HepG2 (cell line): ENCODE measurements at regions not wholly inside any gene's neighbourhood (a gene's known extent, or its start where the extent isn't known, plus 50 kb on each side); places are given as distances from the start of the nearest gene placed in this dataset.

Experiments used
- ARID5B ChIP-seq: IDR thresholded peaks from 2 replicates; pipeline ENCODE4 v1.4.0; 2020; ENCODE audit warnings: mild to moderate bottlenecking, missing genetic modification reagents
- EP300 ChIP-seq, 3 experiments: sonication (generic) in 1 of 3; formaldehyde crosslinking in 1 of 3; IDR thresholded peaks; 2 replicates each; pipeline versions ENCODE4 v1.5.1 to v1.6.1; 2011 to 2020; ENCODE audit warnings: low read depth in 2 of 3, low read length in 2 of 3, borderline replicate concordance in 1 of 3, improper control_type of control experiment in 1 of 3, mild to moderate bottlenecking in 1 of 3, missing genetic modification reagents in 1 of 3, moderate library complexity in 1 of 3
- HHEX ChIP-seq: IDR thresholded peaks from 2 replicates; pipeline ENCODE4 v1.6.1; 2016; ENCODE audit warnings: control low read depth
- HIVEP1 ChIP-seq: sonication (generic); formaldehyde crosslinking; IDR thresholded peaks from 2 replicates; pipeline ENCODE4 v1.4.0; 2020; ENCODE audit warnings: mild to moderate bottlenecking, missing genetic modification reagents
- MAFK ChIP-seq, 2 experiments: IDR thresholded peaks in 1 of 2; conservative IDR thresholded peaks in 1 of 2; 2 replicates each; pipeline ENCODE4 v1.6.1; 2011; ENCODE audit warnings: improper control_type of control experiment in 2 of 2, low read length in 2 of 2
- MBNL3 ChIP-seq: fragments of 250-450 bp; sonication (Bioruptor Pico); conservative IDR thresholded peaks from 2 replicates; pipeline ENCODE4 v1.8.0; 2022; ENCODE audit warnings: mild to moderate bottlenecking, inconsistent platforms
- NCOR1 ChIP-seq: fragments of 200-600 bp; sonication (generic); IDR thresholded peaks from 2 replicates; pipeline ENCODE4 v1.7.0; 2017; ENCODE audit warnings: antibody characterized with exemption, low read length, borderline replicate concordance
- THAP7 ChIP-seq: sonication (generic); formaldehyde crosslinking; IDR thresholded peaks from 2 replicates; pipeline ENCODE4 v1.8.1; 2023; ENCODE audit warnings: mild to moderate bottlenecking, missing genetic modification reagents
- ZFAT ChIP-seq: sonication (generic); formaldehyde crosslinking; conservative IDR thresholded peaks from 2 replicates; pipeline ENCODE4 v1.8.1; 2023; ENCODE audit warnings: missing genetic modification reagents, inconsistent platforms
- ZNF292 ChIP-seq: sonication (generic); formaldehyde crosslinking; IDR thresholded peaks from 2 replicates; pipeline ENCODE4 v1.8.1; 2022; ENCODE audit warnings: mild to moderate bottlenecking, low read depth, missing genetic modification reagents, borderline replicate concordance
- ZNF644 ChIP-seq: IDR thresholded peaks from 2 replicates; pipeline ENCODE4 v1.6.1; 2016; ENCODE audit warnings: low read depth
- TF ChIP-seq, protein P1 (sequence below): sonication (generic); formaldehyde crosslinking; conservative IDR thresholded peaks from 2 replicates; pipeline ENCODE4 v1.4.0; 2020; ENCODE audit warnings: missing genetic modification reagents
- TF ChIP-seq, protein P2 (sequence below): sonication (generic); formaldehyde crosslinking; IDR thresholded peaks from 2 replicates; pipeline ENCODE4 v1.5.1; 2020; ENCODE audit warnings: mild to moderate bottlenecking, missing genetic modification reagents, moderate library complexity
- TF ChIP-seq, protein P3 (sequence below): sonication (generic); formaldehyde crosslinking; IDR thresholded peaks from 2 replicates; pipeline ENCODE4 v1.5.1; 2020; ENCODE audit warnings: missing genetic modification reagents, mild to moderate bottlenecking, borderline replicate concordance

DNA sequence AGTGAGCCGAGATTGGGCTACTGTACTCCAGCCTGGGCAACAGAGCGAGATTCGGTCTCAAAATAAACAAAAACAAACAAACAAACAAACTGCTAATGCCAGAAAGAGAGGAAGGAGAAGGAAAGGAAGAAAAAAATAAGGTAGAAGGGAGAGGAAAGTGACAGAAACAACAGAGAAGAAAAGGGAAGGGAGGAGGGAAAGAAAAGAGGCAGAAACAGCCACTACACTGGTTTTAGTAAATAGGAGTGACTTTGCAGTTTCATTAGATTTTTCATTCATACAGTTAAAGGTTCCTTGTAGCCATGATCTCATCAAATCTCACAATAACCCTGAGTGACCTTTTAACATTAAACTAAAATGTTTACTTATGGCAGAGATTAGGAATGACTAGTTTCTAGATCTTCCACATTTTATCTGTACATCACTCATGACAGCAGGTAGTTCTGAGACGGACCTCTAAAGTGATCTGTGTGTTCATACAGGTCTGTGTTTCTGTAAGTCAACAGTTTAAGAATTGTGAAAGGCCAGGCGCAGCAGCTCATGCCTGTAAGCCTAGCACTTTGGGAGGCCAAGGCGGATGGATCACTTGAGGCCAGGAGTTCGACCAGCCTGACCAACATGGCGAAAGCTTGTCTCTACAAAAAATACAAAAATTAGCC, 191.3 kb upstream of the KLF14 start (continued):
- TF ChIP-seq, protein P1, sequence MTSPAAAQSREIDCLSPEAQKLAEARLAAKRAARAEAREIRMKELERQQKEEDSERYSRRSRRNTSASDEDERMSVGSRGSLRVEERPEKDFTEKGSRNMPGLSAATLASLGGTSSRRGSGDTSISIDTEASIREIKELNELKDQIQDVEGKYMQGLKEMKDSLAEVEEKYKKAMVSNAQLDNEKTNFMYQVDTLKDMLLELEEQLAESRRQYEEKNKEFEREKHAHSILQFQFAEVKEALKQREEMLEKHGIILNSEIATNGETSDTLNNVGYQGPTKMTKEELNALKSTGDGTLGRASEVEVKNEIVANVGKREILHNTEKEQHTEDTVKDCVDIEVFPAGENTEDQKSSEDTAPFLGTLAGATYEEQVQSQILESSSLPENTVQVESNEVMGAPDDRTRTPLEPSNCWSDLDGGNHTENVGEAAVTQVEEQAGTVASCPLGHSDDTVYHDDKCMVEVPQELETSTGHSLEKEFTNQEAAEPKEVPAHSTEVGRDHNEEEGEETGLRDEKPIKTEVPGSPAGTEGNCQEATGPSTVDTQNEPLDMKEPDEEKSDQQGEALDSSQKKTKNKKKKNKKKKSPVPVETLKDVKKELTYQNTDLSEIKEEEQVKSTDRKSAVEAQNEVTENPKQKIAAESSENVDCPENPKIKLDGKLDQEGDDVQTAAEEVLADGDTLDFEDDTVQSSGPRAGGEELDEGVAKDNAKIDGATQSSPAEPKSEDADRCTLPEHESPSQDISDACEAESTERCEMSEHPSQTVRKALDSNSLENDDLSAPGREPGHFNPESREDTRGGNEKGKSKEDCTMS (CRISPR knock-in tag): no peak
- TF ChIP-seq, protein P2, sequence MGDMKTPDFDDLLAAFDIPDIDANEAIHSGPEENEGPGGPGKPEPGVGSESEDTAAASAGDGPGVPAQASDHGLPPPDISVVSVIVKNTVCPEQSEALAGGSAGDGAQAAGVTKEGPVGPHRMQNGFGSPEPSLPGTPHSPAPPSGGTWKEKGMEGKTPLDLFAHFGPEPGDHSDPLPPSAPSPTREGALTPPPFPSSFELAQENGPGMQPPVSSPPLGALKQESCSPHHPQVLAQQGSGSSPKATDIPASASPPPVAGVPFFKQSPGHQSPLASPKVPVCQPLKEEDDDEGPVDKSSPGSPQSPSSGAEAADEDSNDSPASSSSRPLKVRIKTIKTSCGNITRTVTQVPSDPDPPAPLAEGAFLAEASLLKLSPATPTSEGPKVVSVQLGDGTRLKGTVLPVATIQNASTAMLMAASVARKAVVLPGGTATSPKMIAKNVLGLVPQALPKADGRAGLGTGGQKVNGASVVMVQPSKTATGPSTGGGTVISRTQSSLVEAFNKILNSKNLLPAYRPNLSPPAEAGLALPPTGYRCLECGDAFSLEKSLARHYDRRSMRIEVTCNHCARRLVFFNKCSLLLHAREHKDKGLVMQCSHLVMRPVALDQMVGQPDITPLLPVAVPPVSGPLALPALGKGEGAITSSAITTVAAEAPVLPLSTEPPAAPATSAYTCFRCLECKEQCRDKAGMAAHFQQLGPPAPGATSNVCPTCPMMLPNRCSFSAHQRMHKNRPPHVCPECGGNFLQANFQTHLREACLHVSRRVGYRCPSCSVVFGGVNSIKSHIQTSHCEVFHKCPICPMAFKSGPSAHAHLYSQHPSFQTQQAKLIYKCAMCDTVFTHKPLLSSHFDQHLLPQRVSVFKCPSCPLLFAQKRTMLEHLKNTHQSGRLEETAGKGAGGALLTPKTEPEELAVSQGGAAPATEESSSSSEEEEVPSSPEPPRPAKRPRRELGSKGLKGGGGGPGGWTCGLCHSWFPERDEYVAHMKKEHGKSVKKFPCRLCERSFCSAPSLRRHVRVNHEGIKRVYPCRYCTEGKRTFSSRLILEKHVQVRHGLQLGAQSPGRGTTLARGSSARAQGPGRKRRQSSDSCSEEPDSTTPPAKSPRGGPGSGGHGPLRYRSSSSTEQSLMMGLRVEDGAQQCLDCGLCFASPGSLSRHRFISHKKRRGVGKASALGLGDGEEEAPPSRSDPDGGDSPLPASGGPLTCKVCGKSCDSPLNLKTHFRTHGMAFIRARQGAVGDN: peak; percentile 20; the same call in 1 of the 2 replicates
- TF ChIP-seq ZFAT (CRISPR knock-in tag) (no peak), ZNF292 (CRISPR knock-in tag) (peak; percentile 32; the same call in 1 of the 2 replicates), THAP7 (no peak), HHEX (CRISPR knock-in tag) (no peak), NCOR1 (0 out of 2 replicates have a peak, but pooled peaks have one; percentile 23), MAFK (conservative IDR thresholded peaks at IDR 0.05 in 1 of 2, IDR thresholded peaks at IDR 0.05 in 1 of 2; ENCODE audit: low read length in 2 of 2) (no peak), HIVEP1 (CRISPR knock-in tag) (no peak), EP300 (IDR thresholded peaks at IDR 0.05; ENCODE audit: low read depth in 2 of 2, low read length in 2 of 2) (peak in 1 of 2 experiments; percentile 48; a peak in 1 of 4 replicates), EP300 (CRISPR knock-in tag; IDR thresholded peaks at IDR 0.05; ENCODE audit: borderline replicate concordance) (no peak; the same call in 1 of the 2 replicates), MBNL3 (CRISPR knock-in tag) (no peak), ARID5B (CRISPR knock-in tag) (peak; percentile 53), ZNF644 (CRISPR knock-in tag) (peak; percentile 63; the same call in 1 of the 2 replicates)
- TF ChIP-seq, protein P3, sequence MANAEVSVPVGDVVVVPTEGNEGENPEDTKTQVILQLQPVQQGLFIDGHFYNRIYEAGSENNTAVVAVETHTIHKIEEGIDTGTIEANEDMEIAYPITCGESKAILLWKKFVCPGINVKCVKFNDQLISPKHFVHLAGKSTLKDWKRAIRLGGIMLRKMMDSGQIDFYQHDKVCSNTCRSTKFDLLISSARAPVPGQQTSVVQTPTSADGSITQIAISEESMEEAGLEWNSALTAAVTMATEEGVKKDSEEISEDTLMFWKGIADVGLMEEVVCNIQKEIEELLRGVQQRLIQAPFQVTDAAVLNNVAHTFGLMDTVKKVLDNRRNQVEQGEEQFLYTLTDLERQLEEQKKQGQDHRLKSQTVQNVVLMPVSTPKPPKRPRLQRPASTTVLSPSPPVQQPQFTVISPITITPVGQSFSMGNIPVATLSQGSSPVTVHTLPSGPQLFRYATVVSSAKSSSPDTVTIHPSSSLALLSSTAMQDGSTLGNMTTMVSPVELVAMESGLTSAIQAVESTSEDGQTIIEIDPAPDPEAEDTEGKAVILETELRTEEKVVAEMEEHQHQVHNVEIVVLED (CRISPR knock-in tag): no peak
